HG02798 (cell line): ENCODE measurements at regions not wholly inside any gene's neighbourhood (a gene's known extent, or its start where the extent isn't known, plus 50 kb on each side); places are given as distances from the start of the nearest gene placed in this dataset.

ENCODE experiments used
- ATAC-seq: cut with Tn5 transposase; IDR thresholded peaks from one replicate; pipeline ENCODE4 v1.9.1; 2021; ENCODE audit warnings: mild to moderate bottlenecking; ENCODE audit not compliant: unreplicated experiment, poor library complexity

- ATAC-seq, result no peak
Observed at GRCh38 chr1:80779275-80779674, 1021.5 kb upstream of the ADGRL2 start.

- ATAC-seq, result no peak
Observed at GRCh38 chr1:80778094-80778840, 1022.5 kb upstream of the ADGRL2 start.

- no peak for ATAC-seq
Observed at GRCh38 chr1:80776266-80776665, 1024.5 kb upstream of the ADGRL2 start.

GRCh38 chr1:80769208-80769750 is 1031.5 kb upstream of the ADGRL2 start:
- ATAC-seq, result no peak

- no peak for ATAC-seq
Observed at GRCh38 chr1:80767711-80768110, 1033.0 kb upstream of the ADGRL2 start.

- no peak for ATAC-seq
Observed at GRCh38 chr1:80759354-80759753, 1041.4 kb upstream of the ADGRL2 start.

GRCh38 chr1:80755944-80756343 is 1044.8 kb upstream of the ADGRL2 start:
- ATAC-seq, result no peak

GRCh38 chr1:80751204-80751603 is 1049.5 kb upstream of the ADGRL2 start:
- no peak for ATAC-seq

- ATAC-seq, result no peak
Observed at GRCh38 chr1:80731241-80731894, 1069.4 kb upstream of the ADGRL2 start.

- no peak for ATAC-seq
Observed at GRCh38 chr1:80722611-80723010, 1078.1 kb upstream of the ADGRL2 start.

GRCh38 chr1:80706526-80706925 is 1094.2 kb upstream of the ADGRL2 start:
- ATAC-seq, result no peak

GRCh38 chr1:80678438-80678837 is 1122.3 kb upstream of the ADGRL2 start:
- ATAC-seq, result no peak

GRCh38 chr1:80675454-80675853 is 1125.3 kb upstream of the ADGRL2 start:
- ATAC-seq, result no peak

- no peak for ATAC-seq
Observed at GRCh38 chr1:80673935-80674597, 1126.7 kb upstream of the ADGRL2 start.

GRCh38 chr1:80668372-80668771 is 1132.4 kb upstream of the ADGRL2 start:
- ATAC-seq, result no peak

- no peak for ATAC-seq
Observed at GRCh38 chr1:80666073-80666472, 1134.7 kb upstream of the ADGRL2 start.

- no peak for ATAC-seq
Observed at GRCh38 chr1:80659161-80659560, 1141.6 kb upstream of the ADGRL2 start.

GRCh38 chr1:80657707-80658106 is 1143.0 kb upstream of the ADGRL2 start:
- ATAC-seq, result no peak

GRCh38 chr1:80657044-80657643 is 1143.6 kb upstream of the ADGRL2 start:
- no peak for ATAC-seq

- ATAC-seq, result no peak
Observed at GRCh38 chr1:80656641-80657040, 1144.1 kb upstream of the ADGRL2 start.
